ENCODE measurements at regions not wholly inside any gene's neighbourhood (a gene's known extent, or its start where the extent isn't known, plus 50 kb on each side); places are given as distances from the start of the nearest gene placed in this dataset.
"Not testable (repeated sequence)": the region's sequence is repeated elsewhere in the genome, so short reads cannot be mapped to it uniquely, and the experiment has no call there.

DNA sequence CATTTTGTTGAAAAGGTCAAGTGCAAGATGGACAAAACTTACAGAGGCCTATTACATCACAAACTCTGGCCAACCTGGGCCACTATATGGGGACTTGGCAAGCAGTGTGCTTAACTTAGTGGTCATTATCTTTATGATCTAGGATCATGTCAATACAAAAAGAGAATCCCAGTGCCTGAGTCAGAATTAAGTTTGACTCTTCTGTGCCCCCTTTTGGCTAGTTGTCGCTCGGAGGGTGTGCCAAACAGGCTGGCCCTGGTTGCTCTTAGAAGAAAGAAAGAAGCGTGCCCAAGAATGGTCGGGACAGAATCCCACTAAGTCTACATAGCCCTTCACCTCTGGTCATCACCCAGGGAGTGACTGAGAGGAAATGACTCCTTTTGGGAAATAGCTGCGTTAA lies 100.1 kb downstream of the EIF4E start:
- no peak overlapping the region for H3K4me3 ChIP-seq (replicated peaks in 1 of 2; ENCODE audit: low read depth in 2 of 2, low read length in 2 of 2)
- TF ChIP-seq, protein P1, sequence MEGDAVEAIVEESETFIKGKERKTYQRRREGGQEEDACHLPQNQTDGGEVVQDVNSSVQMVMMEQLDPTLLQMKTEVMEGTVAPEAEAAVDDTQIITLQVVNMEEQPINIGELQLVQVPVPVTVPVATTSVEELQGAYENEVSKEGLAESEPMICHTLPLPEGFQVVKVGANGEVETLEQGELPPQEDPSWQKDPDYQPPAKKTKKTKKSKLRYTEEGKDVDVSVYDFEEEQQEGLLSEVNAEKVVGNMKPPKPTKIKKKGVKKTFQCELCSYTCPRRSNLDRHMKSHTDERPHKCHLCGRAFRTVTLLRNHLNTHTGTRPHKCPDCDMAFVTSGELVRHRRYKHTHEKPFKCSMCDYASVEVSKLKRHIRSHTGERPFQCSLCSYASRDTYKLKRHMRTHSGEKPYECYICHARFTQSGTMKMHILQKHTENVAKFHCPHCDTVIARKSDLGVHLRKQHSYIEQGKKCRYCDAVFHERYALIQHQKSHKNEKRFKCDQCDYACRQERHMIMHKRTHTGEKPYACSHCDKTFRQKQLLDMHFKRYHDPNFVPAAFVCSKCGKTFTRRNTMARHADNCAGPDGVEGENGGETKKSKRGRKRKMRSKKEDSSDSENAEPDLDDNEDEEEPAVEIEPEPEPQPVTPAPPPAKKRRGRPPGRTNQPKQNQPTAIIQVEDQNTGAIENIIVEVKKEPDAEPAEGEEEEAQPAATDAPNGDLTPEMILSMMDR (IDR thresholded peaks at IDR 0.05; ENCODE audit: low read depth, low read length): no peak
- DNase-seq (ENCODE audit: low read depth in 2 of 2): peak in 1 of 2 donors; percentile 8

DNA sequence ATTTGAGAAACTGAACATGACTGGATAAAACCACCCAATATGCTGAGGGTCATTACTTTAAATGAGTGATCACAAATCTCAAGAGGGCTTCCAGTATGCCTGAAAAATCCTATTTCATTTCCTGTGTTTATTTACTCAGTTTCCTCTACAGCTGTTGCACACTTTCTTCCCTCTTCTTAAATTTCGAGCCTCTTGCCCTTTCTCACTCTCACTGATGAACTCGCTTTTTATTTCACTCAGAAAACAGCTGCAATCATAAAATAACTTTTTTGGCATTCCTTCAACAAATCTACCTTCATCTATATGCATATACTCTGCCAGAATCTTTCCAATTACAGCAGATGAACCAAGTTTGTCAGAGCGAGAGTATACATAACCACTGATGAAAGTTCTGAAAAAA lies 101.3 kb downstream of the EIF4E start:
- H3K4me3 ChIP-seq (replicated peaks in 1 of 2; ENCODE audit: low read depth in 2 of 2, low read length in 2 of 2): no peak overlapping the region
- DNase-seq (ENCODE audit: low read depth in 2 of 2): no peak
- TF ChIP-seq, protein P1 (IDR thresholded peaks at IDR 0.05; ENCODE audit: low read depth, low read length): no peak

DNA sequence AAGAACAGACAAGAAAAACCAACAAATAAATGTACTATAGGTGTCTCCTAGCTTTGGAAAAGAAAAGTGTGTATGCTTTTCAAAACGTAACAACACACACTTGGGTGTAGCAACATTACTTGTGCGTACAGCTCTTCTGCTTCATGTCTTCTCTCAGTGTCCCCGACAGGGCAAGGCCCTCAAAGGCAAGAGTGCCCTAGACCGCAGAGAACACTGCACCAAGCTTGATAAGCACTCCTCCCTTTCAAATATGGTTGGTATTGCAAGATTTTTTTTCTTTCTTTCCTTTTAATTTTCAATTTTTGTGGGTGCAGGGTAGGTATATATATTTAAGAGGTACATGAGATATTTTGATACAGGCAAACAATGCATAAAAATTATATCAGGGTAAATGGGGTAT lies 106.8 kb downstream of the EIF4E start:
- no peak for DNase-seq (ENCODE audit: low read depth in 2 of 2)
- TF ChIP-seq, protein P1 (IDR thresholded peaks at IDR 0.05; ENCODE audit: low read depth, low read length): no peak
- H3K4me3 ChIP-seq (replicated peaks in 1 of 2; ENCODE audit: low read depth in 2 of 2, low read length in 2 of 2): no peak overlapping the region

DNA sequence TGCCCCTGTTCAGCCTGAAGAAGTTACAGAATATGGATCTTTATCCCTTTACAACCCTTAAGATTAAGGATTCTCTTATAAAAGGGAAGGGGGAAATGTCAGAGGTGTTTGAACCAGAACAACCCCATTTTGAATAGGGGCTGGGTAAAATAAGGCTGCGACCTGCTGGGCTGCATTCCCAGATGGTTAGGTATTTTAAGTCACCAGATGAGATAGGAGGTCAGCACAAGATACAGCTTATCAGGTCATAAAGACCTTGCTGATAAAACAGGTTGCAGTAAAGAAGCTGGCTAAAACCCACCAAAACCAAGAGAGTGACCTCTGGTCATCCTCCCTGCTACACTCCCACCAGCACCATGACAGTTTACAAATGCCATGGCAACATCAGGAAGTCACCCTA lies 110.8 kb downstream of the EIF4E start:
- not testable (repeated sequence) for DNase-seq (ENCODE audit: low read depth in 2 of 2); H3K4me3 ChIP-seq (replicated peaks in 1 of 2; ENCODE audit: low read depth in 2 of 2, low read length in 2 of 2)

DNA sequence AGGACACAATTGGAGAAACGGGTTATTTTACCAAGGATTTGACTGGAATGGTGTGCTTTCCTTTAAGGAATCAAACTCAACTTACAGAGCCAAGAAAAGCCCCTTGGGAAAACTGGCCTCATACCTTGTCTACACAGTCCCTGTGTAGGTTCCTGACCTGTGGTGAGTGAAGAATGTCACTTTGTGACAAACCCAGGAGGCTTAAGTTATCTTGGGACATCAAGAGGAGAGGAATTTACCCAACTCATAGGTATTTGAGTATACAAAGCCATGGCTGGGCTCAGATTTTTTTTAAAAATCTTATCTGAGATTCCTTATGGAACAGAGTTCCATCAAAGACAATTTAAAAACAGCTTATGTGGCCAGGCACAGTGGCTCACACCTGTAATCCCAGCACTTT lies 112.1 kb downstream of the EIF4E start:
- DNase-seq (ENCODE audit: low read depth in 2 of 2): no peak
- no peak overlapping the region for H3K4me3 ChIP-seq (replicated peaks in 1 of 2; ENCODE audit: low read depth in 2 of 2, low read length in 2 of 2)
- TF ChIP-seq, protein P1 (IDR thresholded peaks at IDR 0.05; ENCODE audit: low read depth, low read length): no peak

DNA sequence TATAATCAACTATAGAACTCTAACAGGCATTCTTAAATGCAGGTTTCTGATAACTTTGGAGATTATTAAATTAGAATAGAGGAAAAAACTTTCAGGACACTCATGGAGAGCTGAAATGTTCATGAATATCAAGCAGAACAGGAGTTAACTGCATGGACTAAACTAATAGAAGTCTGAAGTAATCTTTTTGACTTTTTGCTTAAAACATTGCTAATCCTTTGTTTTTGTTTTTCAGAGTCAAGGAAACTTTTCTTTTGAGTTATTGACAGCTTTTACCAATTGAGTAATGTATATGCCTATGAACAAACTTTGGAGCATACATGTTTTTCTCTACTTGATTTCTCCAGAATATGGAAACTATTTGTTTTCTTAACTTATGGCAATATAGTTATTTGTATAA lies 112.5 kb downstream of the EIF4E start:
- DNase-seq (ENCODE audit: low read depth in 2 of 2): no peak
- H3K4me3 ChIP-seq (replicated peaks in 1 of 2; ENCODE audit: low read depth in 2 of 2, low read length in 2 of 2): no peak overlapping the region
- TF ChIP-seq, protein P1 (IDR thresholded peaks at IDR 0.05; ENCODE audit: low read depth, low read length): no peak

DNA sequence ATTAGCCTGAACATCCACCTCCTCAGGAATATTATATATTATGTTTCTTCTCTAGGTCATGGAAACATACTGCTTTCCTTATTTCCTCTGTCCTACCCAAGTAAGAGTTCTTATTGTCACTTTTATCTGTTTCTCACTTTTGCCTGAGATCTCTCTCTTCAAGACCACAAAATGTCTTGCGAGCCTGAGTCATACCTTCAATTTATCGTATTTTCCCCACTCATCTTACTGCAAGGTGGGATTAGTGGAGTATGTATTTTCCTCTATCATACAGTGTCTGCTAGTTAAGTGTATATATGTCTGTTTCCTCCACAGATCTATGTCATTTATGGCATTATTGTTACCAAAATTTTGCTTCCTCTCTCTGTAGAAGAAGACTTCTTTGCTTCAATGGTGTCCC lies 124.5 kb downstream of the EIF4E start:
- TF ChIP-seq, protein P1 (IDR thresholded peaks at IDR 0.05; ENCODE audit: low read depth, low read length): no peak
- no peak for DNase-seq (ENCODE audit: low read depth in 2 of 2)
- no peak overlapping the region for H3K4me3 ChIP-seq (replicated peaks in 1 of 2; ENCODE audit: low read depth in 2 of 2, low read length in 2 of 2)

All from cardiac fibroblast (primary cell).